GM18520 (cell line): ENCODE measurements at regions not wholly inside any gene's neighbourhood (a gene's known extent, or its start where the extent isn't known, plus 50 kb on each side); places are given as distances from the start of the nearest gene placed in this dataset.
"Not testable (repeated sequence)": the region's sequence is repeated elsewhere in the genome, so short reads cannot be mapped to it uniquely, and the experiment has no call there.

Source experiments
- ATAC-seq: cut with Tn5 transposase; IDR thresholded peaks from one replicate; pipeline ENCODE4 v1.9.1; 2021; ENCODE audit not compliant: unreplicated experiment

DNA sequence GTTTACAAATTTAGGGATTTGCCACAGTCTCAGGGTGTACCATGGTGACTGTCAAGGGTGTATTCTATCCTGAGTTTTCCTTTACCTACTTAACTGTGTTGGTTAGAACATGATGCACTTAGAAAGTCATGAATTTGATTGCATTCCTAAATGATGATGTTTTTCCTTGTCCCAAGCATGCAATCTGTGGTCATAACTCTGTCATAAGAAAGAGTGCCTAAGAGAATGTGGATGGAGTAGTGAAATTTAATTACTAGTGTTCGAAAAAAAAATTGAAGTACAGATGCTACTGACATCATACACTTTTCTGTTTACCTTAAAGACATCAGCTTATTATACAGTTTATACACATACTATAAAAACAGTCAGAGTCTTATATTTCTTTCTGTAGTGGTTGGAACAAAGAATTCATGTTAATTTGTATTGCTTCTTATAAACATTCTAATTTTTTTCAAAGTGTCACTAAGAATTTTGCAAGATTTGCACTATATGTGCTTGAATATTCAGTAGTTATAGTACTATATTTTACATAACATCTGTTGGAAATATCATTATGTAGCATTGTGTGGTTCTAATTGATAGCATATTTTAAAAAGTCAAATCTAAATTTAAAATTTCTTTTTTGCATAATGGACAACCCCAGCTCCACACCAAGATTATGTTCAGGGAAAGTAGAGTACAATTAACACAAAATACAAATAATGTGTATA lies 231.3 kb upstream of the KCNMB2 start:
- no peak for ATAC-seq

DNA sequence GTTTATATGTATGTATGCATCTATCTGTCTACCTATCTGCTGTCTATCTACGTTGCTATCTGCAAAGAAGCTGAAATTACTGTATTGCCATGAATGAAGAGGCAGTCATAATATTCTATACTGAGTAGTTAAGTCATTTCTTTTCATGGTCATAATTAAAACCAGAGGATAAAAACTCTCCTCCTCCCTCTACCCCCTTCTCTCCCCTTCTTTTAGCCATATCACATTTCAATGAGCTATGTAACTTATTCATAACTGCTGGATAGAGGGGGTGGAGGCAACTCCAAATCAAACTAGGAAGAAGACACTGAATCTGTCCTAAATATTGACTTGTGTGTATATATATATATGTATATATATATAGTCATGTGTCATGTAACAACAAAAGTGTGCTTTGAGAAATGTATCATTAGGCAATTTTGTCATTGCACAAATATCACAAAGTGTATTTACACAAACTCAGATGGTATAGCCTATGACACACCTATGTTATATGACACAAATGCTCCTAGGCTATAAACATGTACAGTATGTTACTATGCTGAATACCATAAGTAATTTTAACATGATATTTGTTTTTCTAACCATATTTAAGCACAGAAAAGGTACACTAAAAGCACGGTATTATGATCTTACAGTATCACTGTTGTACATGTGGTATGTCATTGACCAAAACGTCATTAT lies 229.7 kb upstream of the KCNMB2 start:
- no peak for ATAC-seq

DNA sequence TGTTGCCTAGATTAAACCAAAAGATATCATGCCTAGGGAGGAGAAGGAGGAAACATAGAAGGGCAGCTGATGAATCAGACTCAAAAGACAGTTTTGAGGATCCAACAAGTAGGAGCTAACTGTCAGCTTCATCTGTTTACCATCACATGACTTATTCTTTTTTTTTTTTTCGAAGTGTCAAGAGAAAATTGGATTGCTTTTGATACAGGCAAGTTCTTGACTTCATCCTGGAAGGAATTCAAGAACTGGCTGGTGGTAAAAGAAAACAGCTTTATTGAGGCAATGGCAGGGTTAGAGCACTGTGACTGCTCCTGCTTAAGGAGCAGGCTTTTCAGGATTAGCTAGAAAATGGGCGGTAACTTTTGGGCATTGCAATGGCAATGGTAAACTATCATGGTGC lies 227.5 kb upstream of the KCNMB2 start:
- ATAC-seq, result no peak

DNA sequence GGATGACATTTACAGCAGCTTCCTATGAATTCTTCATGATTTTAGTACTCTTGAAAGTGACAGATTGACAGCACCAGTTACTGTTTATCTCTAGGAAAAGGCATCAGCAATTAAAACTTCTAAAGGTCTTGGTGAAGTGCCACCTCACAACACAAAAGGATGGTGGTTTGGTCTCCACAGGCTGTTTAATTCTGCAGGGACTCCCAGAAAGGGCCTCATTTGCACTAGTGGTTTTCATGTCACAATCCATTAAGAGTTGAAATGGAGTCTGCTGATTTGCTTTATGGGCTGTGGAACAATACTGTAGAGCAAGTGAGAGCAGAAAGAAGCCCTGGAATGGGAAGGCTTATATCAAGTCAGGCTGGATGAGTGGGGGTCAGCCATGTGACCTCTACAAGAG lies 225.3 kb upstream of the KCNMB2 start:
- no peak for ATAC-seq

DNA sequence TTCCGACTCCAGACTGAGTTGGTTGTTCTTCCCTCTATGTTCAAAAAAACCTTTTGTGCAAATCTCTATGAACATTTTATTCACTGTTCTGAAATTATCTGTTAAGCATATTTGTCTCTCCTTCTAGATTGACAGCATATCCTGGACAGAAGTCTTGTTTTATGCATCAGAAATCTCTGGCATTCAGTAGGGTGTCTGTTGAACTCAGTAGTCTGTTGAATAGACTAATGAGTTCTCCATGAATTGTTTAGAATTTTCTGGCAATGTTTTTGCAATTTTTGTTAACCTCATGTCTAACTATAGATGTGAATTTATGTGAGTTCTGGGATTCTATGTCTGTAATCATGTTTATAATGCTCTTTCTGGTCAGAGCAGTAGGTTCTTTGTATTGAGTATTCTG lies 222.5 kb upstream of the KCNMB2 start:
- no peak for ATAC-seq

DNA sequence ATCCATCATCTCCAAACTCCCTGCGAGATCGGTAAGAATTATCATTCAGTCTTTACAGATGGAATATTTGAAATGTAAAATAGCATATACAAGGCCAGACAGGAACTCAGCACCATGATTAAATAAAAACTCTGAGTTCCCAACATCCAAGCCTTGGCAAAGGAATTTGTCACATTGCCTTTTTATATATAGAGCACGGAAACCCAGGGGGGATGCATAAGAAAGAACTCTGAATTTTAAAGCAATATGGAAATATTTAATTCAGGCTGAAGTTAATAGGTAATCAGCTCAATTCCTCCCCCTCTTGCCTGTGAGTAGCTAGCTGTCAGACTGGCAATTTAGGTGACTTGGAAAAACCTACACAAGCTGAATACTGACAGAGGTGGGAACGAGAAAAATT lies 217.9 kb upstream of the KCNMB2 start:
- ATAC-seq, result no peak

DNA sequence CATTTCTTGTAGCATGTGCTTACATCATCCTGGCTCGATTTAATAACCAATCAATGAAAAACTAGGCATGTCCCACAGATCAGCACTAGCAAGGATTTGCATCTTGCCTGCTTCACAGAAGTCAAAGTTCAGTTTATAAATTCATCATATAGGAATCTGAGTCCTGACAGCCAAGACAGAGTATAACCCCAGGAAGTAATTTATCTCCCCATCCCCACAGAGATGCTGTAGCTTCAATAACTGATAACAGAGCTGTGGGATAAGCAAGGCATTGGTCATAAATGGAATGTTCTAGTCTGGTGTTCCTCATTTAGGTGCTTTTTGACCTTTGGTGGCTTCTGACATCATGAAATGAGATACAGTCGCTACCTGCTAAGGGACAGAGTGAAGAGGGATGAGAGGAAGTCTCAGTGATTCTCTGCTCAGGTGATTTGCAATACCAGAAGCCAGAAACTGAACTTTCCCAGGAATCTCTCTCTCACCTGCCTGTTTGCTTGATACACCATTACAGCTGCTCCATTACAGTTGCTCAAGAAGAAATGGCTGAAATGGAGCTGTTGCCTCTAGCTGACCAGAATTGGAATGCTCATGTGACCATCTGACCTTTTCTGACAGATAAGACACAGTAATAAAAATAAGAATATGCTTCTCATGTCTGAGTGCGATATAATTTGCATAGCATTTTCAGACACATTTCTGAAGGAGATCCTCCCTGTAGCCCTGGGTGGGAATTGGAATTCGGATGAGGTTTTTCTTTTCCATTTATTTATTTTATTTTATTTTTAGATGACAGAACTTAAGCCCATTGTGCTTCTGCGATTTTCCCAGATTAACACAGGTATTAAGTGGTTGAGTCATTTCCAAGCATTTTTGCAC lies 217.1 kb upstream of the KCNMB2 start:
- no peak for ATAC-seq

DNA sequence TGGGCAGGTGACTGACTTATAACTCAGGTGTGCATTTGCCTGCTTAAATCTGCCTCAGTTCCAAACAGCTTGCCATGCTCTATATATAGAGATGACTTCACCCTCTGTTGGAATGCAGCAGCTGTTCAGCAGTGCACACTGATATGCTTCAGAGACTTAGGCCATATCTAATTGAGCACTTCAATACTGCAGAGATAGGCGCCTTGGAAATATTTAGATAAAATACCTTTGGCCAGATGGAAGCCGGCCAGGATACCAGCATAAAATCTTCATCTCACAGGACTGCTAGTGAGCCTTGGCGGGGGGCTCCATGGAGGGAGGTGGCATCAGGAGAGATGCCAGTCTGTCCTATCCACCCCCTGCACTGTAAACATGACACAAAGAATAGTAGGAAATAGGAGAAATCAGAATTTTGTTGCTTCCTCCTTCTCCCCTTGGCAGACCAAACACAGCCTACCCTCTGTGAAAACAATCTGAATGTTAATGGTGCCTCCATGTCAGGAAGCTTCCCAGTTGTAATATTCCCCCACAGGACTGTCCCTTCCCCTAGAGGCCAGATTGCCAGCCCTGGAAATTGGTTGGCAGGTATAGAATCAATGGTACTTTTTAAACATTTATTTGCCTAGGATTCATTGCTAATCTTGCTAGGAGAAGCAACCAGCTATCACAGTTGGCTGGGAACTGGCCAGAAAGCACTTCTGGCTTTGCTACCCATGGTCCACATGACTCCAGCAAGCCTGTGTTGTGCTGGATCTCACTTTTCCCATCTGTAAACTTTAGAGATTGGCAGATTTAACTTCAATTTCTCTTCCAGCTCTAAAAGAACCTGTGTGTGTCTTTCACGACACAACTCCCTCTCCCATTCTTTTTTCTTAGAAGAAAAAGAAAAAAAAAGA lies 215.5 kb upstream of the KCNMB2 start:
- no peak for ATAC-seq

DNA sequence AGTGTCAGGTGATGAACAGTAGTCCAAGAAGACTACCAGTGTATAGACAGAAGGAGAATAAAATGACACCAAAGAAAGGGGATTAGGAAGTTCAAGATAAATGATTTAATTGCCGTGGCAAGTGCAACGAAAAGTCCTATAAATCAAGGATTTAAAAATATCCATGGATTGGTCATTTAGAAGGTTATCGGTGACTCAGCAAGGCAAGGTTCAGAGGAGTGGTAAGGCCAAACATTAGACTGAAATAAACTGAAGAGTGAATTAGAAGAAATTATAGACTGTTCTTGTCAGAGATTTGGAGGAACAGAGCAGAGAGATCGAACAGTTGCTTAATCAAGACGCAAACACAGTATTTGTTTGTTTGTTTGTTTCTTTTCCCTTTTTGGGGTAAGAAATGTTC lies 211.9 kb upstream of the KCNMB2 start:
- ATAC-seq, result no peak

DNA sequence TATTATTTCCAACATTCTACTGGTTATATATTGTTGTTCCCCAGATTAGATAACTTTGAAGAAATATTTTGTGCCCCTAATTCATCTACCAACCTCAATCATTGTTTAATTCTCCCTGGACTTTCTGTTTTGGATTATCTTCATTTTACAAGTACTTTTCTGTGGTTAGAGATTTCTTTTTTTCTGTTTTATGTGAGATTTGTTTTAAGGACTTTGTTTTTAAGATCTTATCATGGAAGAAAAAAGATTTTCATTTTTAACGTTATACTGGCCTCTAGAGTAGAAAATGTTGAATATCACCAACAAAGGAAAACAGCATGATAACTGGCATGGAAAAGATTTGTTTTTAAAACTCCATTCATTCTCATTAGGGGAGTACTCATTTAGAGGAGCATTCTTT lies 210.9 kb upstream of the KCNMB2 start:
- ATAC-seq, result no peak

DNA sequence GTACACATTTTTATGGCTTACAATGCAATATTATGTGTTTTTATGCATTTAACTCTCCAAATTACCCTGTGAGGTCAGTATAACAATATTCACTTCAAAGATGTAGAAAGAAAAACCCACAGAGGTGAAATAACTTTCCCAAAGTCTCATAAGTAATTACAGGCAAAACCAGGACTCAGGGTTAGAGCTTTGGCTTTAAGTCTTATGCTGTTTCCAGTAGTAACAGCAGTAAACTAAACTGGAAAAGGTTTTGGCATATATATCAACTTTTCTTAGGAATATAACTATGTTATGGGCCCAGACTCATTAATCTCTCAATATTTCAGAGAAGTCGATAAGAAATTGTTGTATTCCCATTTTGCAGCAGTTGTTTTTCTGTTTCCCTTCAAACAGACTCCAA lies 206.3 kb upstream of the KCNMB2 start:
- ATAC-seq, result no peak

DNA sequence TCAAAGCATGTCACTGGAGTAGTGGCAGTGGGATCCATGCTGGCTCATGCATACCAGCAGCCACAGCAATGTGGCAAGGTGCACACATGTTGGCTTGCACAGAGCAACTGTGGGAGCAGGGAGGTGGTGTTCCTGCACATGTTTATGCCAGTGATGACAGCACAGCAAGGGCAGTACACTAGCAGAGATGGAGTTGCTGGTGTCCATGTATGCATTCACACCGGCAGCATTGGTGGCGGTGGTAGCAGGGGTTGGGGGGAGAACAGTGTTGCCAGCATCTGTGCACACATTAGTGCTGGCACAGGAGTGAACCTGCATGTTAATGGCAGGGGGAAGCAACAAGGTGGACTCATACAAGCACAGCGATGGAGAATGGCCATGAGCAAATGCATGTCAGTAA lies 202.0 kb upstream of the KCNMB2 start:
- no peak for ATAC-seq

DNA sequence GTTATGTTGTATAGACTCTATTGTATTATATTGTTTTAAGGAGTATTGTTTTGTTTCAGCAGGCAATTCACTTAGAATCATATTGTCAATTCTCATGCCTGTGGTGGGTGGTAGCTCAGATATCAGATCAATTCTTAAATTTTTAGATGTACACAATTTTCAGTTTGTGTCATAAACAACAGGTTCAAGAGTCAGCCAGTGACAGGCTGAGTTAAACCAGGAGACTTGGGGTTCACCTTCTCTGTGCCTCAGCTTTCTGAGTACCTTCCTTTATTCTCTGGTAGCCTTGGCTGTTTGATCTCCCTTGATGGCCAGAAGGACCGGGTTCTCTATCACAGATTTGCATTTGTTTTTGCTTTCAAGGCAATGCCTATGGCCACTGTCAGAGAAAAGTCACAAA lies 199.9 kb upstream of the KCNMB2 start:
- no peak for ATAC-seq

DNA sequence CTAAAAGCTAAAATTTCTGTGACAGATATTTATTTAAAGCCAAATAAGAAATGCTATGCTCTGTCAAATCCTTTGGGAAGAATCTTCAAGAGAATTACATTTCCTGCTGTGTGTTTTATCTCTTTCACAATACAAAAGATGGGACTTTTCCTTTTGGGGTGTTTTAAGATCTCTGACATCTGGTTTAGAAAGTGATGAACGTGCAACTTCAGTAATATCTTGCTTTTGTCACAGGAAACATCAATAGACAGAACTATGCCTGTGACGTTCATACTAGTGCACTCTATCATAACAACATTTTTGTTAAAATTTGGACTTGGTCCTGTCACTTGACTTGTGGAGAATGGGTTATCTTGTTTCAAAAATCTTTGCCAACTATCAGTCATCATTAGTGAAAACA lies 195.7 kb upstream of the KCNMB2 start:
- no peak for ATAC-seq

DNA sequence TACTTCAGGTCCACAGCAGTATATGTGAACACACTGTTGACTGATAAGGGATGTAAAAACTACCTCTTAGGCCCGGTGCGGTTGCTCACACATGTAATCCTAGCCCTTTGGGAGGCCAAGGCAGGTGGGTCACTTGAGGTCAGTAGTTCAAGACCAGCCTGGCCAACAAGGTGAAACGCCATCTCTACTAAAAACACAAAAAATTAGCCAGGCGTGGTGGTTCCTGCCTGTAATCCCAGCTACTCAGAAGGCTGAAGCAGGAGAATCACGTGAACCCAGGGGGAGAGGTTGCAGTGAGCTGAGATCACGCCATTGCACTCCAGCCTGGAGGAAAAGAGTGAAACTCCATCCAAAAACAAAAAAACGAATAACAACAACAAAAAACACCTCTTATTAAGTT lies 194.6 kb upstream of the KCNMB2 start:
- no peak for ATAC-seq

DNA sequence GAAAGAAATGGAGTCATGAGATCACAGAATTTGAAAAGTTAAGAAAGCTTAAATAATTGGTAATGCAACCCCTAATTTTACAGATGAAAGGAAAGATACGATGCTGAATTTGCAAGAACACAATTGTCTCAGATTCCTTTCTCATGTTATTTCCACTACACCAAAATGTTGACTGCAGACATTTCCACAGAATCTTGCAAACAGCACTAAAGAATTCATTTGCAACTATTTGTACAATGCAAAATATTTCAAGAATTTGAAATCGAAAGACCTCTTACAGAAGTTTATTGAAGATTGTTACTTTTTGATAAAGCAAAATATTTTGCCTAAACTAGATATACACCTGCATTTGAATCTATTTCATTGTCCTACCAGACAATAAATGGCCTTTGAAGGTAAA lies 194.1 kb upstream of the KCNMB2 start:
- no peak for ATAC-seq

DNA sequence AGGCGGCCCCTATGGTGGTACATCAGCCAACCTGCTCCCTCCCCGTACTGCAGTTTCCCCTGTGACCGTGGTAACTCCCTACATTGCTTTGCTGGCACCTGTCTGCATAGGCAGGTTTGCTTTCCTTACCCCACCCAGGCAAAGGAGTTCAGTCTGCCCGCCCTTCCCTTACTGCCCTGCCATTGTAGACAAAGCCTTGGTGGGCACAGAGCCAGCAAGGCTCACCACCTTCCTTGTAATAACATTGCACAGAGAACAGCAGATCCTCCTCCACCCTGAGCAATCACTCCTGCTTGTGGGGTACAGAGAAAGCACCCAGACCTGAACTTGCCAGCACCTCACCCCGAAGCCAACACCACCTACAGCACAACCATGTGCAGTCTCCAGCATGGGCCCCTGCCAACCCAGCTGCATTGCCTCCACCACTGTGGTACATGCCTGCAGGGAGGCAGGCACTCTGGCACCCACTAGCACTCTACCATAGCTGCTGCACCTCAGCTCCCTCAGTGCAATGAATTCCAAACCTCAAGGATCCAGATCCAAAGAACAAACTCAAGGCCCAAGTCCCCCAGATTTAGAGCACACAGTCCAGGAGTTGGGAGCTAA lies 192.7 kb upstream of the KCNMB2 start:
- no peak for ATAC-seq

DNA sequence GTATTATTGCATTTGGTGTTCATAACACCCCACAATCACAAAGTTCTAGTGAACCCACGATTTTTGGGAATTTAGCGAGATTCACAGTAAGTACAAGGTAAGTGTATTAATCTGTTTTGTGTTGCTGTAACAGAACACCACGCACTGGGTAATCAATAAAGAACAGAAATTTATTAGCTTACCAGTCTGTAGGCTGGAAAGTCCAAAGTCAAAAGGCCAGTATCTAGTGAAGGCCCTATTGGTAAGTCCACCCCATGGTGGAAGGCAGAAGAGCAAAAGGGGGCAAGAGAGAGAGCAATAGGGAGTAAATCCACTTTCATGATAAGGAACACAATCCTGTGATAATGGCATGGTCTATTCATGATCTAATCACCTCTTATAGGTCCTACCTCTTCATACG lies 190.3 kb upstream of the KCNMB2 start:
- no peak for ATAC-seq

DNA sequence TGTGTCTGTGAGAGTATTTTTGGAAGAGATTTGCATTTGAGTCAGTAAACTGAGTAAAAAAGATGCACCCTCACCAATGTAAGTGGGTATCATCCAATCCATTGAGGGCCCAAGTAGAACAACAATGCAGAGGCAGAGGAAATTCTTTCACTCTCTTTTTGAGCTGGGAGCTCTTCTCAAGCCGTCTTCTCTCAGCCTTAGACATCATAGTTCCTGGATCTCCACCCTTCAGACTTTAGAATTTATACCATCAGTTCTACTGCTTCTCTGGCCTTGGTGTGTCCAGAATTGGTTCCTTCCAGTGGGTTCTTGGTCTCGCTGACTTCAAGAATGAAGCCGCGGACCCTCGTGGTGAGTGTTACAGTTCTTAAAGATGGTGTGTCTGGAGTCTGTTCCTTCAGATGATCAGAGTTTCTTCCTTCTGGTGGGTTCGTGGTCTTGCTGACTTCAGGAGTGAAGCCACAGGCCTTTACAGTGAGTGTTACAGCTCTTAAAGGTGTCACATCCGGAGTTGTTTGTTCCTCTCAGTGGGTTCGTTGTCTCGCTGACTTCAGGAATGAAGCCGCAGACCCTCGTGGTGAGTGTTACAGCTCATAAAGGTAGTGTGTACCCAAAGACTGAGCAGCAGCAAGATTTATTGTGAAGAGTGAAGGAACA lies 187.5 kb upstream of the KCNMB2 start:
- not testable (repeated sequence) for ATAC-seq

DNA sequence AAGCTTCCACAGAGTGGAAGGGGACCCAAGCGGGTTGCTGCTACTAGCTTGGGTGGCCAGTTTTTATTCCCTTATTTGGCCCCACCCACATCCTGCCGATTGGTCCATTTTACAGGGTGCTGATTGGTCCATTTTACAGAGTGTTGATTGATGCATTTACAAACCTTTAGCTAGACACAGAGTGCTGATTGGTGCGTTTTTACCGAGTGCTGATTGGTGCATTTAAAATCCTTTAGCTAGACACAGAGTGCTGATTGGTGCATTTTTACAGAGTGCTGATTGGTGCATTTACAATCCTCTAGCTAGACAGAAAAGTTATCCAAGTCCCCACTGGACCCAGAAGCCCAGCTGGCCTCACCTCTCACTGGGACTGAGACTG lies 187.0 kb upstream of the KCNMB2 start:
- ATAC-seq, result not testable (repeated sequence)
